ENCODE measurements at regions not wholly inside any gene's neighbourhood (a gene's known extent, or its start where the extent isn't known, plus 50 kb on each side); places are given as distances from the start of the nearest gene placed in this dataset.

DNA sequence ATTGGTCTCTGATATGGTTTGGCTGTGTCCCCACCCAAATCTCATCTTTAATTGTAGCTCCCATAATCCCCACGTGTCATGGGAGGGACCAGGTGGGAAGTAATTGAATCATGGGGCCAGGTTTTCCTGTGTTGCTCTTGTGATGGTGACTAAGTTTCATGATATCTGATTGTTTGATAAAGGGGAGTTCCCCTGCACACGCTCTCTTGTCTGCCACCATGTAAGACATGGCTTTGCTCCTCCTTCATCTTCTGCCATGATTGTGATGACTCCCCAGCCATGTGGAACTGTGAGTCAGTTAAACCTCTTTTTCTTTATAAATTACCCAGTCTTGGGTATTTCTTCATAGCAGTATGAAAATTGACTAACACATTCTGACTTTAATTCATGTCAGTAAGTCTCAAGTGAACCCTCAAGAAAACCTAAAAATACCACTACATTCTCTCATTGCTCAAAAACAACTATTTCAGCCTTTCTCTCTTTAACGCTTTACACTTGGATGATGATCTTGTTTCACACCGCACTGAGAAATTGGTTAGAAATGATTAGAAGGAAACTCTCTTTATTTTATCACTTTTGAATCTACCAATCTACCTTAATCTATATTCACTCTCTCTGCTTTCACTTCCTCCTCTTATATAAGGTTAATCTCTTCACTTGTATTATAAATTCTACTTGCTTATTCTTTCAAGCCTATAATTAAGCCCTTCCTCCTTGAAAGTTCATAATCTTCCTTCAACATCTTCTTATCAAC, 110.1 kb downstream of the GALR1 start:
- TF ChIP-seq, protein P1, sequence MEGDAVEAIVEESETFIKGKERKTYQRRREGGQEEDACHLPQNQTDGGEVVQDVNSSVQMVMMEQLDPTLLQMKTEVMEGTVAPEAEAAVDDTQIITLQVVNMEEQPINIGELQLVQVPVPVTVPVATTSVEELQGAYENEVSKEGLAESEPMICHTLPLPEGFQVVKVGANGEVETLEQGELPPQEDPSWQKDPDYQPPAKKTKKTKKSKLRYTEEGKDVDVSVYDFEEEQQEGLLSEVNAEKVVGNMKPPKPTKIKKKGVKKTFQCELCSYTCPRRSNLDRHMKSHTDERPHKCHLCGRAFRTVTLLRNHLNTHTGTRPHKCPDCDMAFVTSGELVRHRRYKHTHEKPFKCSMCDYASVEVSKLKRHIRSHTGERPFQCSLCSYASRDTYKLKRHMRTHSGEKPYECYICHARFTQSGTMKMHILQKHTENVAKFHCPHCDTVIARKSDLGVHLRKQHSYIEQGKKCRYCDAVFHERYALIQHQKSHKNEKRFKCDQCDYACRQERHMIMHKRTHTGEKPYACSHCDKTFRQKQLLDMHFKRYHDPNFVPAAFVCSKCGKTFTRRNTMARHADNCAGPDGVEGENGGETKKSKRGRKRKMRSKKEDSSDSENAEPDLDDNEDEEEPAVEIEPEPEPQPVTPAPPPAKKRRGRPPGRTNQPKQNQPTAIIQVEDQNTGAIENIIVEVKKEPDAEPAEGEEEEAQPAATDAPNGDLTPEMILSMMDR (IDR thresholded peaks at IDR 0.05), result no peak
- no peak for TF ChIP-seq POLR2A (IDR thresholded peaks at IDR 0.05)
